ENCODE measurements at regions not wholly inside any gene's neighbourhood (a gene's known extent, or its start where the extent isn't known, plus 50 kb on each side); places are given as distances from the start of the nearest gene placed in this dataset.

- Histone ChIP-seq H3K36me3 (ENCODE audit: insufficient read depth, low read length) (no peaks in the 10 kb centered on the region), H3K27ac (ENCODE audit: low read depth, low read length) (no peak overlapping the region), H3K4me1 (ENCODE audit: insufficient read depth, low read length) (no peaks in the 10 kb centered on the region), H3K27me3 (ENCODE audit: insufficient read depth, low read length, poor library complexity, severe bottlenecking) (no peaks in the 10 kb centered on the region), H3K9me3 (ENCODE audit: low read length) (no peaks in the 10 kb centered on the region), H3K4me3 (ENCODE audit: low read length) (no peak overlapping the region)
- Mint-ChIP-seq H3K36me3 (no peaks in the 10 kb centered on the region), H3K9me3 (no peaks in the 10 kb centered on the region), H3K4me1 (no peaks in the 10 kb centered on the region), H3K4me3 (no peak overlapping the region), H3K27me3 (peaks cover 7 to 54% of the 10 kb centered on the region in 2 donors), H3K27ac (no peak overlapping the region)
- ChIA-PET CTCF (no interaction called here), POLR2A (no interaction called here)
- DNase-seq: no peak
These were observed 204.8 kb upstream of the TOPAZ1 start for GRCh38 chr3:44036850-44037249.

GRCh38 chr3:44039006-44039405 lies 202.7 kb upstream of the TOPAZ1 start:
- POLR2A ChIA-PET: no interaction called here
- no peaks in the 10 kb centered on the region for H3K36me3 Mint-ChIP-seq
- H3K4me1 Mint-ChIP-seq: no peaks in the 10 kb centered on the region

GRCh38 chr3:44041726-44042125 lies 200.0 kb upstream of the TOPAZ1 start:
- ChIA-PET CTCF (no interaction called here), POLR2A (no interaction called here)
- Mint-ChIP-seq H3K4me3 (no peak overlapping the region), H3K36me3 (no peaks in the 10 kb centered on the region), H3K4me1 (no peaks in the 10 kb centered on the region), H3K9me3 (no peaks in the 10 kb centered on the region), H3K27me3 (peaks cover 8 to 21% of the 10 kb centered on the region in 2 donors), H3K27ac (no peak overlapping the region)
- Histone ChIP-seq H3K9me3 (ENCODE audit: low read length) (no peaks in the 10 kb centered on the region), H3K4me3 (ENCODE audit: low read length) (no peak overlapping the region), H3K4me1 (ENCODE audit: insufficient read depth, low read length) (no peaks in the 10 kb centered on the region), H3K27ac (ENCODE audit: low read depth, low read length) (no peak overlapping the region), H3K36me3 (ENCODE audit: insufficient read depth, low read length) (no peaks in the 10 kb centered on the region), H3K27me3 (ENCODE audit: insufficient read depth, low read length, poor library complexity, severe bottlenecking) (no peaks in the 10 kb centered on the region)
- no peak for DNase-seq

More at GRCh38 chr3:44039006-44039405, 202.7 kb upstream of the TOPAZ1 start:
- no peak overlapping the region for H3K4me3 Mint-ChIP-seq
- no peak for DNase-seq
- CTCF ChIA-PET: no interaction called here
- Histone ChIP-seq H3K4me1 (ENCODE audit: insufficient read depth, low read length) (no peaks in the 10 kb centered on the region), H3K36me3 (ENCODE audit: insufficient read depth, low read length) (no peaks in the 10 kb centered on the region), H3K27me3 (ENCODE audit: insufficient read depth, low read length, poor library complexity, severe bottlenecking) (no peaks in the 10 kb centered on the region), H3K9me3 (ENCODE audit: low read length) (no peaks in the 10 kb centered on the region), H3K27ac (ENCODE audit: low read depth, low read length) (no peak overlapping the region), H3K4me3 (ENCODE audit: low read length) (no peak overlapping the region)
- H3K27ac Mint-ChIP-seq: no peak overlapping the region
- no peaks in the 10 kb centered on the region for H3K9me3 Mint-ChIP-seq
- peaks cover 11 to 37% of the 10 kb centered on the region in 2 donors for H3K27me3 Mint-ChIP-seq

- Mint-ChIP-seq H3K27ac (no peak overlapping the region), H3K9me3 (no peaks in the 10 kb centered on the region), H3K27me3 (peaks cover 8 to 17% of the 10 kb centered on the region in 2 donors), H3K36me3 (no peaks in the 10 kb centered on the region), H3K4me1 (no peaks in the 10 kb centered on the region), H3K4me3 (no peak overlapping the region)
- Histone ChIP-seq H3K36me3 (ENCODE audit: insufficient read depth, low read length) (no peaks in the 10 kb centered on the region), H3K4me3 (ENCODE audit: low read length) (no peak overlapping the region), H3K27ac (ENCODE audit: low read depth, low read length) (no peak overlapping the region), H3K27me3 (ENCODE audit: insufficient read depth, low read length, poor library complexity, severe bottlenecking) (no peaks in the 10 kb centered on the region), H3K4me1 (ENCODE audit: insufficient read depth, low read length) (no peaks in the 10 kb centered on the region), H3K9me3 (ENCODE audit: low read length) (no peaks in the 10 kb centered on the region)
- no peak for DNase-seq
- ChIA-PET POLR2A (no interaction called here), CTCF (no interaction called here)
These were observed 198.9 kb upstream of the TOPAZ1 start for GRCh38 chr3:44042772-44043171.

GRCh38 chr3:44045476-44046275 lies 196.0 kb upstream of the TOPAZ1 start:
- ChIA-PET CTCF (no interaction called here), POLR2A (no interaction called here)
- Mint-ChIP-seq H3K27ac (no peak overlapping the region), H3K36me3 (no peaks in the 10 kb centered on the region), H3K9me3 (no peaks in the 10 kb centered on the region), H3K4me1 (no peaks in the 10 kb centered on the region), H3K27me3 (peaks cover 7 to 11% of the 10 kb centered on the region in 2 donors), H3K4me3 (no peak overlapping the region)
- no peaks in the 10 kb centered on the region for H3K4me1 ChIP-seq (ENCODE audit: insufficient read depth, low read length)
- DNase-seq: peak in 1 of 5 donors; percentile 1
- H3K4me3 ChIP-seq (ENCODE audit: low read length): no peak overlapping the region
- H3K27ac ChIP-seq (ENCODE audit: low read depth, low read length): no peak overlapping the region
- no peaks in the 10 kb centered on the region for H3K36me3 ChIP-seq (ENCODE audit: insufficient read depth, low read length)
- no peaks in the 10 kb centered on the region for H3K27me3 ChIP-seq (ENCODE audit: insufficient read depth, low read length, poor library complexity, severe bottlenecking)
- H3K9me3 ChIP-seq (ENCODE audit: low read length): no peaks in the 10 kb centered on the region

GRCh38 chr3:44047796-44048195 lies 193.9 kb upstream of the TOPAZ1 start:
- H3K4me3 Mint-ChIP-seq: no peak overlapping the region
- H3K4me1 ChIP-seq (ENCODE audit: insufficient read depth, low read length): no peaks in the 10 kb centered on the region
- no peak overlapping the region for H3K27ac ChIP-seq (ENCODE audit: low read depth, low read length)

GRCh38 chr3:44048196-44048924 lies 193.3 kb upstream of the TOPAZ1 start:
- Mint-ChIP-seq H3K27ac (no peak overlapping the region), H3K4me1 (no peaks in the 10 kb centered on the region), H3K36me3 (no peaks in the 10 kb centered on the region), H3K4me3 (no peak overlapping the region), H3K27me3 (peaks cover 12 to 22% of the 10 kb centered on the region in 2 donors), H3K9me3 (no peaks in the 10 kb centered on the region)
- H3K4me3 ChIP-seq (ENCODE audit: low read length): no peak overlapping the region
- ChIA-PET POLR2A (no interaction called here), CTCF (no interaction called here)
- H3K27me3 ChIP-seq (ENCODE audit: insufficient read depth, low read length, poor library complexity, severe bottlenecking): no peaks in the 10 kb centered on the region
- H3K36me3 ChIP-seq (ENCODE audit: insufficient read depth, low read length): no peaks in the 10 kb centered on the region
- H3K27ac ChIP-seq (ENCODE audit: low read depth, low read length): no peak overlapping the region
- no peak for DNase-seq
- no peaks in the 10 kb centered on the region for H3K9me3 ChIP-seq (ENCODE audit: low read length)
- no peaks in the 10 kb centered on the region for H3K4me1 ChIP-seq (ENCODE audit: insufficient read depth, low read length)

More at GRCh38 chr3:44047796-44048195, 193.9 kb upstream of the TOPAZ1 start:
- H3K27me3 Mint-ChIP-seq: peaks cover 14 to 19% of the 10 kb centered on the region in 2 donors
- H3K9me3 Mint-ChIP-seq: no peaks in the 10 kb centered on the region
- H3K4me3 ChIP-seq (ENCODE audit: low read length): no peak overlapping the region
- POLR2A ChIA-PET: no interaction called here
- CTCF ChIA-PET: no interaction called here
- H3K27me3 ChIP-seq (ENCODE audit: insufficient read depth, low read length, poor library complexity, severe bottlenecking): no peaks in the 10 kb centered on the region
- DNase-seq: no peak
- no peaks in the 10 kb centered on the region for H3K9me3 ChIP-seq (ENCODE audit: low read length)
- H3K36me3 Mint-ChIP-seq: no peaks in the 10 kb centered on the region
- no peaks in the 10 kb centered on the region for H3K36me3 ChIP-seq (ENCODE audit: insufficient read depth, low read length)
- H3K4me1 Mint-ChIP-seq: no peaks in the 10 kb centered on the region
- H3K27ac Mint-ChIP-seq: no peak overlapping the region

- H3K9me3 ChIP-seq (ENCODE audit: low read length): no peaks in the 10 kb centered on the region
- H3K36me3 ChIP-seq (ENCODE audit: insufficient read depth, low read length): no peaks in the 10 kb centered on the region
- no peak overlapping the region for H3K27ac ChIP-seq (ENCODE audit: low read depth, low read length)
- Mint-ChIP-seq H3K27me3 (peaks cover 14 to 27% of the 10 kb centered on the region in 2 donors), H3K36me3 (no peaks in the 10 kb centered on the region), H3K4me1 (no peaks in the 10 kb centered on the region), H3K4me3 (no peak overlapping the region), H3K27ac (no peak overlapping the region), H3K9me3 (no peaks in the 10 kb centered on the region)
- no peaks in the 10 kb centered on the region for H3K27me3 ChIP-seq (ENCODE audit: insufficient read depth, low read length, poor library complexity, severe bottlenecking)
- no peaks in the 10 kb centered on the region for H3K4me1 ChIP-seq (ENCODE audit: insufficient read depth, low read length)
- no peak for DNase-seq
- no peak overlapping the region for H3K4me3 ChIP-seq (ENCODE audit: low read length)
- CTCF ChIA-PET: no interaction called here
- POLR2A ChIA-PET: no interaction called here
These were observed 192.7 kb upstream of the TOPAZ1 start for GRCh38 chr3:44048949-44049348.
